K562 (cell line): ENCODE measurements at regions not wholly inside any gene's neighbourhood (a gene's known extent, or its start where the extent isn't known, plus 50 kb on each side); places are given as distances from the start of the nearest gene placed in this dataset.

Source experiments
- CHCHD3 ChIP-seq: fragments of 250-450 bp; sonication (Bioruptor Pico); IDR thresholded peaks from 2 replicates; pipeline ENCODE4 v2.1.2; 2022; ENCODE audit warnings: mild to moderate bottlenecking
- ETV1 ChIP-seq: fragments of 450-650 bp; conservative IDR thresholded peaks from 2 replicates; pipeline ENCODE4 v1.6.1; 2016; ENCODE audit warnings: missing genetic modification characterization, control low read depth, low read depth, missing compliant biosample characterization
- MECOM ChIP-seq: fragments of 250-450 bp; sonication (Bioruptor Pico); IDR thresholded peaks from 2 replicates; pipeline ENCODE4 v1.8.0; 2022; ENCODE audit warnings: inconsistent platforms
- PHF20 ChIP-seq: fragments of 450-650 bp; IDR thresholded peaks from 2 replicates; pipeline ENCODE4 v1.6.1; 2018; ENCODE audit not compliant: partially characterized antibody
- TBL1XR1 ChIP-seq, 2 experiments: IDR thresholded peaks; 2 replicates each; pipeline ENCODE4 v1.6.1; 2012; ENCODE audit warnings: improper control_type of control experiment in 2 of 2, low read length in 2 of 2, mild to moderate bottlenecking in 1 of 2
- TF ChIP-seq, protein P1 (sequence below): fragments of 450-650 bp; IDR thresholded peaks from 2 replicates; pipeline ENCODE4 v1.6.1; 2017; ENCODE audit warnings: antibody characterized with exemption, mild to moderate bottlenecking
- TF ChIP-seq, protein P2 (sequence below): fragments of 450-650 bp; conservative IDR thresholded peaks from 2 replicates; pipeline ENCODE4 v1.6.1; 2016; ENCODE audit warnings: missing genetic modification characterization, low read depth, mild to moderate bottlenecking, control low read depth, missing compliant biosample characterization
- TF ChIP-seq, protein P3 (sequence below): fragments of 450-650 bp; IDR thresholded peaks from 2 replicates; pipeline ENCODE4 v1.6.1; 2016; ENCODE audit warnings: mild to moderate bottlenecking, moderate library complexity
- TF ChIP-seq, protein P4 (sequence below): fragments of 450-650 bp; formaldehyde crosslinking; IDR thresholded peaks from 2 replicates; pipeline ENCODE4 v1.4.0; 2022; ENCODE audit warnings: mild to moderate bottlenecking, moderate library complexity

DNA sequence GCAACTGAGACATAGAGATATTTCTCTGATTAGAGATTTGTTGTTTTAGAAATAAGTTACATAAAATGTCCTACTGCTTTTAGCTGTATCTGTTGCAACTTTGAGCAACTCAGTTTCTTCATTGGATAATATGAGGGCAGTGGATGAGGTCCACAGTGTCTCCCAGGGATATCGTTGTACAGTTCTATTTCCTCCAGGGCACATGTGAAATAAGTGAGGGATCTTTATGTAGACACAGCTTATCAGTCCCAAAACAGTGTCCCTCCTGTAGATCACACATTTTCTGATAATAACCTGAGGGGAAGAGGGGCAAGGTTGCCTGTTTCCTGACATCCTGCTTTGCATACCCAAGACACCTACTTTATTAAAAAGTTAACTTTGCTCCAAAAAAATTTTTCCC is 1231.2 kb upstream of the ZEB2 start (continued):
- TF ChIP-seq, protein P1, sequence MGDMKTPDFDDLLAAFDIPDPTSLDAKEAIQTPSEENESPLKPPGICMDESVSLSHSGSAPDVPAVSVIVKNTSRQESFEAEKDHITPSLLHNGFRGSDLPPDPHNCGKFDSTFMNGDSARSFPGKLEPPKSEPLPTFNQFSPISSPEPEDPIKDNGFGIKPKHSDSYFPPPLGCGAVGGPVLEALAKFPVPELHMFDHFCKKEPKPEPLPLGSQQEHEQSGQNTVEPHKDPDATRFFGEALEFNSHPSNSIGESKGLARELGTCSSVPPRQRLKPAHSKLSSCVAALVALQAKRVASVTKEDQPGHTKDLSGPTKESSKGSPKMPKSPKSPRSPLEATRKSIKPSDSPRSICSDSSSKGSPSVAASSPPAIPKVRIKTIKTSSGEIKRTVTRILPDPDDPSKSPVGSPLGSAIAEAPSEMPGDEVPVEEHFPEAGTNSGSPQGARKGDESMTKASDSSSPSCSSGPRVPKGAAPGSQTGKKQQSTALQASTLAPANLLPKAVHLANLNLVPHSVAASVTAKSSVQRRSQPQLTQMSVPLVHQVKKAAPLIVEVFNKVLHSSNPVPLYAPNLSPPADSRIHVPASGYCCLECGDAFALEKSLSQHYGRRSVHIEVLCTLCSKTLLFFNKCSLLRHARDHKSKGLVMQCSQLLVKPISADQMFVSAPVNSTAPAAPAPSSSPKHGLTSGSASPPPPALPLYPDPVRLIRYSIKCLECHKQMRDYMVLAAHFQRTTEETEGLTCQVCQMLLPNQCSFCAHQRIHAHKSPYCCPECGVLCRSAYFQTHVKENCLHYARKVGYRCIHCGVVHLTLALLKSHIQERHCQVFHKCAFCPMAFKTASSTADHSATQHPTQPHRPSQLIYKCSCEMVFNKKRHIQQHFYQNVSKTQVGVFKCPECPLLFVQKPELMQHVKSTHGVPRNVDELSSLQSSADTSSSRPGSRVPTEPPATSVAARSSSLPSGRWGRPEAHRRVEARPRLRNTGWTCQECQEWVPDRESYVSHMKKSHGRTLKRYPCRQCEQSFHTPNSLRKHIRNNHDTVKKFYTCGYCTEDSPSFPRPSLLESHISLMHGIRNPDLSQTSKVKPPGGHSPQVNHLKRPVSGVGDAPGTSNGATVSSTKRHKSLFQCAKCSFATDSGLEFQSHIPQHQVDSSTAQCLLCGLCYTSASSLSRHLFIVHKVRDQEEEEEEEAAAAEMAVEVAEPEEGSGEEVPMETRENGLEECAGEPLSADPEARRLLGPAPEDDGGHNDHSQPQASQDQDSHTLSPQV: peak; percentile 25; the same call in 1 of the 2 replicates
- TF ChIP-seq, protein P2, sequence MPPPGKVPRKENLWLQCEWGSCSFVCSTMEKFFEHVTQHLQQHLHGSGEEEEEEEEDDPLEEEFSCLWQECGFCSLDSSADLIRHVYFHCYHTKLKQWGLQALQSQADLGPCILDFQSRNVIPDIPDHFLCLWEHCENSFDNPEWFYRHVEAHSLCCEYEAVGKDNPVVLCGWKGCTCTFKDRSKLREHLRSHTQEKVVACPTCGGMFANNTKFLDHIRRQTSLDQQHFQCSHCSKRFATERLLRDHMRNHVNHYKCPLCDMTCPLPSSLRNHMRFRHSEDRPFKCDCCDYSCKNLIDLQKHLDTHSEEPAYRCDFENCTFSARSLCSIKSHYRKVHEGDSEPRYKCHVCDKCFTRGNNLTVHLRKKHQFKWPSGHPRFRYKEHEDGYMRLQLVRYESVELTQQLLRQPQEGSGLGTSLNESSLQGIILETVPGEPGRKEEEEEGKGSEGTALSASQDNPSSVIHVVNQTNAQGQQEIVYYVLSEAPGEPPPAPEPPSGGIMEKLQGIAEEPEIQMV (tag): no peak
- TF ChIP-seq, protein P3, sequence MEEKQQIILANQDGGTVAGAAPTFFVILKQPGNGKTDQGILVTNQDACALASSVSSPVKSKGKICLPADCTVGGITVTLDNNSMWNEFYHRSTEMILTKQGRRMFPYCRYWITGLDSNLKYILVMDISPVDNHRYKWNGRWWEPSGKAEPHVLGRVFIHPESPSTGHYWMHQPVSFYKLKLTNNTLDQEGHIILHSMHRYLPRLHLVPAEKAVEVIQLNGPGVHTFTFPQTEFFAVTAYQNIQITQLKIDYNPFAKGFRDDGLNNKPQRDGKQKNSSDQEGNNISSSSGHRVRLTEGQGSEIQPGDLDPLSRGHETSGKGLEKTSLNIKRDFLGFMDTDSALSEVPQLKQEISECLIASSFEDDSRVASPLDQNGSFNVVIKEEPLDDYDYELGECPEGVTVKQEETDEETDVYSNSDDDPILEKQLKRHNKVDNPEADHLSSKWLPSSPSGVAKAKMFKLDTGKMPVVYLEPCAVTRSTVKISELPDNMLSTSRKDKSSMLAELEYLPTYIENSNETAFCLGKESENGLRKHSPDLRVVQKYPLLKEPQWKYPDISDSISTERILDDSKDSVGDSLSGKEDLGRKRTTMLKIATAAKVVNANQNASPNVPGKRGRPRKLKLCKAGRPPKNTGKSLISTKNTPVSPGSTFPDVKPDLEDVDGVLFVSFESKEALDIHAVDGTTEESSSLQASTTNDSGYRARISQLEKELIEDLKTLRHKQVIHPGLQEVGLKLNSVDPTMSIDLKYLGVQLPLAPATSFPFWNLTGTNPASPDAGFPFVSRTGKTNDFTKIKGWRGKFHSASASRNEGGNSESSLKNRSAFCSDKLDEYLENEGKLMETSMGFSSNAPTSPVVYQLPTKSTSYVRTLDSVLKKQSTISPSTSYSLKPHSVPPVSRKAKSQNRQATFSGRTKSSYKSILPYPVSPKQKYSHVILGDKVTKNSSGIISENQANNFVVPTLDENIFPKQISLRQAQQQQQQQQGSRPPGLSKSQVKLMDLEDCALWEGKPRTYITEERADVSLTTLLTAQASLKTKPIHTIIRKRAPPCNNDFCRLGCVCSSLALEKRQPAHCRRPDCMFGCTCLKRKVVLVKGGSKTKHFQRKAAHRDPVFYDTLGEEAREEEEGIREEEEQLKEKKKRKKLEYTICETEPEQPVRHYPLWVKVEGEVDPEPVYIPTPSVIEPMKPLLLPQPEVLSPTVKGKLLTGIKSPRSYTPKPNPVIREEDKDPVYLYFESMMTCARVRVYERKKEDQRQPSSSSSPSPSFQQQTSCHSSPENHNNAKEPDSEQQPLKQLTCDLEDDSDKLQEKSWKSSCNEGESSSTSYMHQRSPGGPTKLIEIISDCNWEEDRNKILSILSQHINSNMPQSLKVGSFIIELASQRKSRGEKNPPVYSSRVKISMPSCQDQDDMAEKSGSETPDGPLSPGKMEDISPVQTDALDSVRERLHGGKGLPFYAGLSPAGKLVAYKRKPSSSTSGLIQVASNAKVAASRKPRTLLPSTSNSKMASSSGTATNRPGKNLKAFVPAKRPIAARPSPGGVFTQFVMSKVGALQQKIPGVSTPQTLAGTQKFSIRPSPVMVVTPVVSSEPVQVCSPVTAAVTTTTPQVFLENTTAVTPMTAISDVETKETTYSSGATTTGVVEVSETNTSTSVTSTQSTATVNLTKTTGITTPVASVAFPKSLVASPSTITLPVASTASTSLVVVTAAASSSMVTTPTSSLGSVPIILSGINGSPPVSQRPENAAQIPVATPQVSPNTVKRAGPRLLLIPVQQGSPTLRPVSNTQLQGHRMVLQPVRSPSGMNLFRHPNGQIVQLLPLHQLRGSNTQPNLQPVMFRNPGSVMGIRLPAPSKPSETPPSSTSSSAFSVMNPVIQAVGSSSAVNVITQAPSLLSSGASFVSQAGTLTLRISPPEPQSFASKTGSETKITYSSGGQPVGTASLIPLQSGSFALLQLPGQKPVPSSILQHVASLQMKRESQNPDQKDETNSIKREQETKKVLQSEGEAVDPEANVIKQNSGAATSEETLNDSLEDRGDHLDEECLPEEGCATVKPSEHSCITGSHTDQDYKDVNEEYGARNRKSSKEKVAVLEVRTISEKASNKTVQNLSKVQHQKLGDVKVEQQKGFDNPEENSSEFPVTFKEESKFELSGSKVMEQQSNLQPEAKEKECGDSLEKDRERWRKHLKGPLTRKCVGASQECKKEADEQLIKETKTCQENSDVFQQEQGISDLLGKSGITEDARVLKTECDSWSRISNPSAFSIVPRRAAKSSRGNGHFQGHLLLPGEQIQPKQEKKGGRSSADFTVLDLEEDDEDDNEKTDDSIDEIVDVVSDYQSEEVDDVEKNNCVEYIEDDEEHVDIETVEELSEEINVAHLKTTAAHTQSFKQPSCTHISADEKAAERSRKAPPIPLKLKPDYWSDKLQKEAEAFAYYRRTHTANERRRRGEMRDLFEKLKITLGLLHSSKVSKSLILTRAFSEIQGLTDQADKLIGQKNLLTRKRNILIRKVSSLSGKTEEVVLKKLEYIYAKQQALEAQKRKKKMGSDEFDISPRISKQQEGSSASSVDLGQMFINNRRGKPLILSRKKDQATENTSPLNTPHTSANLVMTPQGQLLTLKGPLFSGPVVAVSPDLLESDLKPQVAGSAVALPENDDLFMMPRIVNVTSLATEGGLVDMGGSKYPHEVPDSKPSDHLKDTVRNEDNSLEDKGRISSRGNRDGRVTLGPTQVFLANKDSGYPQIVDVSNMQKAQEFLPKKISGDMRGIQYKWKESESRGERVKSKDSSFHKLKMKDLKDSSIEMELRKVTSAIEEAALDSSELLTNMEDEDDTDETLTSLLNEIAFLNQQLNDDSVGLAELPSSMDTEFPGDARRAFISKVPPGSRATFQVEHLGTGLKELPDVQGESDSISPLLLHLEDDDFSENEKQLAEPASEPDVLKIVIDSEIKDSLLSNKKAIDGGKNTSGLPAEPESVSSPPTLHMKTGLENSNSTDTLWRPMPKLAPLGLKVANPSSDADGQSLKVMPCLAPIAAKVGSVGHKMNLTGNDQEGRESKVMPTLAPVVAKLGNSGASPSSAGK: 0 out of 2 replicates have a peak, but pooled peaks have one; percentile 43
- TF ChIP-seq, protein P4, sequence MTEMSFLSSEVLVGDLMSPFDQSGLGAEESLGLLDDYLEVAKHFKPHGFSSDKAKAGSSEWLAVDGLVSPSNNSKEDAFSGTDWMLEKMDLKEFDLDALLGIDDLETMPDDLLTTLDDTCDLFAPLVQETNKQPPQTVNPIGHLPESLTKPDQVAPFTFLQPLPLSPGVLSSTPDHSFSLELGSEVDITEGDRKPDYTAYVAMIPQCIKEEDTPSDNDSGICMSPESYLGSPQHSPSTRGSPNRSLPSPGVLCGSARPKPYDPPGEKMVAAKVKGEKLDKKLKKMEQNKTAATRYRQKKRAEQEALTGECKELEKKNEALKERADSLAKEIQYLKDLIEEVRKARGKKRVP (CRISPR knock-in tag): peak; percentile 54; the same call in 1 of the 2 replicates
- no peak for TF ChIP-seq PHF20
- TF ChIP-seq CHCHD3 (CRISPR knock-in tag): no peak
- TF ChIP-seq TBL1XR1 (IDR thresholded peaks at IDR 0.05; ENCODE audit: low read length in 2 of 2): peak in 1 of 2 experiments; percentile 75; a peak in 1 of 4 replicates
- no peak for TF ChIP-seq MECOM
- peak; percentile 42; the same call in 1 of the 2 replicates for TF ChIP-seq ETV1 (tag)
